GM21360 (cell line): ENCODE measurements at regions not wholly inside any gene's neighbourhood (a gene's known extent, or its start where the extent isn't known, plus 50 kb on each side); places are given as distances from the start of the nearest gene placed in this dataset.

Experiments
- ATAC-seq: cut with Tn5 transposase; IDR thresholded peaks from one replicate; pipeline ENCODE4 v1.9.1; 2021; ENCODE audit warnings: mild to moderate bottlenecking, moderate library complexity; ENCODE audit not compliant: unreplicated experiment

- ATAC-seq = no peak
These were observed 812.8 kb upstream of the SLC10A2 start for GRCh38 chr13:103878891-103879605.

- no peak for ATAC-seq
These were observed 810.4 kb upstream of the SLC10A2 start for GRCh38 chr13:103876571-103876970.

- ATAC-seq = no peak
These were observed 807.5 kb upstream of the SLC10A2 start for GRCh38 chr13:103873725-103874124.

- no peak for ATAC-seq
These were observed 799.8 kb upstream of the SLC10A2 start for GRCh38 chr13:103866048-103866447.

- ATAC-seq = no peak
These were observed 796.3 kb upstream of the SLC10A2 start for GRCh38 chr13:103862525-103862924.

GRCh38 chr13:103859952-103860351, 793.7 kb upstream of the SLC10A2 start:
- ATAC-seq = no peak

GRCh38 chr13:103852036-103852435, 785.8 kb upstream of the SLC10A2 start:
- no peak for ATAC-seq

- ATAC-seq = no peak
These were observed 778.3 kb upstream of the SLC10A2 start for GRCh38 chr13:103844471-103844870.

GRCh38 chr13:103839460-103839859, 773.2 kb upstream of the SLC10A2 start:
- ATAC-seq = no peak

GRCh38 chr13:103835052-103835451, 768.8 kb upstream of the SLC10A2 start:
- ATAC-seq = no peak

GRCh38 chr13:103833294-103833852, 767.2 kb upstream of the SLC10A2 start:
- ATAC-seq = no peak

- no peak for ATAC-seq
These were observed 749.4 kb upstream of the SLC10A2 start for GRCh38 chr13:103815619-103816018.

GRCh38 chr13:103812971-103813370, 746.8 kb upstream of the SLC10A2 start:
- ATAC-seq = no peak

- ATAC-seq = no peak
These were observed 746.3 kb upstream of the SLC10A2 start for GRCh38 chr13:103812558-103812957.

- no peak for ATAC-seq
These were observed 743.8 kb upstream of the SLC10A2 start for GRCh38 chr13:103810026-103810425.

- ATAC-seq = no peak
These were observed 739.6 kb upstream of the SLC10A2 start for GRCh38 chr13:103805771-103806170.

GRCh38 chr13:103803349-103803748, 737.1 kb upstream of the SLC10A2 start:
- no peak for ATAC-seq

- no peak for ATAC-seq
These were observed 732.8 kb upstream of the SLC10A2 start for GRCh38 chr13:103799028-103799427.

GRCh38 chr13:103795892-103796478, 729.8 kb upstream of the SLC10A2 start:
- ATAC-seq = no peak

- no peak for ATAC-seq
These were observed 728.3 kb upstream of the SLC10A2 start for GRCh38 chr13:103794526-103794925.

- no peak for ATAC-seq
These were observed 721.9 kb upstream of the SLC10A2 start for GRCh38 chr13:103788061-103788652.

- ATAC-seq = no peak
These were observed 706.4 kb upstream of the SLC10A2 start for GRCh38 chr13:103772576-103772975.
